A549 (cell line): ENCODE measurements at regions not wholly inside any gene's neighbourhood (a gene's known extent, or its start where the extent isn't known, plus 50 kb on each side); places are given as distances from the start of the nearest gene placed in this dataset.

Experiments
- ATAC-seq, 2 experiments: fragments of 200-7000 bp in 1 of 2; fragments of >200 bp in 1 of 2; cut with Nextera tagmentation in 1 of 2; cut with Tn5 transposase in 1 of 2; 3 replicates each; pipeline versions ENCODE4 v1.8.0 to v1.9.1; 2018 to 2020; ENCODE audit warnings: mild to moderate bottlenecking in 1 of 2, moderate library complexity in 1 of 2
- CTCF ChIA-PET: fragments of 300-600 bp; sonication (Branson Sonifier 250); formaldehyde crosslinking; extraction: SDS; loops from one replicate; lab custom pipeline; 2021; ENCODE audit warnings: antibody characterized with exemption, inconsistent platforms; lab: Yijun Ruan, JAX
- POLR2A ChIA-PET: fragments of 350-600 bp; formaldehyde crosslinking; extraction: SDS; loops from one replicate; lab custom pipeline; 2021; ENCODE audit warnings: antibody characterized with exemption, inconsistent platforms; lab: Yijun Ruan, JAX
- DNase-seq, 2 experiments: peaks; one replicate each; pipeline versions ENCODE4 v3.0.0 to v3.0.0-alpha.2; 2011 to 2016; ENCODE audit warnings: low read depth in 1 of 2, low spot score in 1 of 2
- FAIRE-seq: peaks from 2 replicates; lab custom pipeline; 2011; peaks lifted over from hg19 to GRCh38; lab: Jason Lieb, UNC
- H3K27ac ChIP-seq, 2 experiments: fragments of >200 bp; sonication (Bioruptor Twin); formaldehyde crosslinking; 3 replicates each; pipeline ENCODE4 v1.5.1; 2016 to 2017
- H3K4me1 ChIP-seq: fragments of >200 bp; sonication (Bioruptor Twin); formaldehyde crosslinking; 3 replicates; pipeline ENCODE4 v1.6.1; 2016
- H3K4me2 ChIP-seq: fragments of >200 bp; sonication (Bioruptor Twin); formaldehyde crosslinking; 3 replicates; pipeline ENCODE4 v1.6.1; 2016
- H3K4me3 ChIP-seq: fragments of >200 bp; sonication (Bioruptor Twin); formaldehyde crosslinking; 3 replicates; pipeline ENCODE4 v1.5.1; 2016
- H3K9me3 ChIP-seq: fragments of >200 bp; sonication (Bioruptor Twin); formaldehyde crosslinking; 3 replicates; pipeline ENCODE4 v1.6.1; 2016
- BHLHE40 ChIP-seq: IDR thresholded peaks from 2 replicates; pipeline ENCODE4 v1.6.1; 2012; ENCODE audit warnings: low read depth, low read length, inconsistent platforms
- CBX8 ChIP-seq: fragments of 200-600 bp; sonication (generic); IDR thresholded peaks from 2 replicates; pipeline ENCODE4 v1.6.1; 2016
- CHD4 ChIP-seq: fragments of 200-600 bp; sonication (generic); IDR thresholded peaks from 2 replicates; pipeline ENCODE4 v1.6.1; 2016; ENCODE audit warnings: antibody characterized with exemption, mild to moderate bottlenecking, borderline replicate concordance
- EP300 ChIP-seq, 2 experiments: fragments of >200 bp; sonication (Bioruptor Twin); formaldehyde crosslinking; IDR thresholded peaks; 2 replicates in 1 of 2; 3 replicates in 1 of 2; pipeline ENCODE4 v1.6.1; 2016 to 2017
- FOXS1 ChIP-seq: fragments of 250-450 bp; sonication (Bioruptor Pico); IDR thresholded peaks from 2 replicates; pipeline ENCODE4 v1.5.0; 2020; ENCODE audit warnings: mild to moderate bottlenecking, moderate library complexity
- HEYL ChIP-seq: fragments of 250-450 bp; sonication (Bioruptor Pico); IDR thresholded peaks from 2 replicates; pipeline ENCODE4 v1.8.0; 2021; ENCODE audit warnings: mild to moderate bottlenecking, moderate library complexity
- HOXB5 ChIP-seq: fragments of 250-450 bp; sonication (Bioruptor Pico); IDR thresholded peaks from 2 replicates; pipeline ENCODE4 v1.5.0; 2020; ENCODE audit warnings: mild to moderate bottlenecking, moderate library complexity
- NFE2L2 ChIP-seq: fragments of 150-350 bp; conservative IDR thresholded peaks from 2 replicates; pipeline ENCODE4 v1.6.1; 2014; ENCODE audit warnings: low read length
- NPAS2 ChIP-seq: fragments of 250-450 bp; sonication (Bioruptor Pico); IDR thresholded peaks from 2 replicates; pipeline ENCODE4 v1.8.0; 2022; ENCODE audit warnings: mild to moderate bottlenecking, moderate library complexity, borderline replicate concordance
- POLR2AphosphoS2 ChIP-seq: conservative IDR thresholded peaks from 2 replicates; pipeline ENCODE4 v1.6.1; 2012; ENCODE audit warnings: low read length, improper control_type of control experiment, inconsistent platforms
- RNF2 ChIP-seq: fragments of 200-600 bp; sonication (generic); IDR thresholded peaks from 2 replicates; pipeline ENCODE4 v1.6.1; 2016; ENCODE audit warnings: low read depth, mild to moderate bottlenecking, antibody characterized with exemption, moderate library complexity, borderline replicate concordance
- SMC3 ChIP-seq: fragments of >200 bp; sonication (Bioruptor Twin); formaldehyde crosslinking; IDR thresholded peaks from 3 replicates; pipeline ENCODE4 v1.6.1; 2018; ENCODE audit warnings: inconsistent platforms
- SREBF2 ChIP-seq: fragments of 450-650 bp; IDR thresholded peaks from 2 replicates; pipeline ENCODE4 v1.6.1; 2014; ENCODE audit warnings: mild to moderate bottlenecking, moderate library complexity
- ZFP36 ChIP-seq: fragments of 450-650 bp; IDR thresholded peaks from 2 replicates; pipeline ENCODE4 v1.6.1; 2014; ENCODE audit warnings: borderline replicate concordance; ENCODE audit not compliant: partially characterized antibody
- ZNF302 ChIP-seq: fragments of 250-450 bp; sonication (Bioruptor Pico); IDR thresholded peaks from 2 replicates; pipeline ENCODE4 v1.9.0; 2021; ENCODE audit warnings: inconsistent platforms, mild to moderate bottlenecking, moderate library complexity
- WGBS: methylation state at CpG from one replicate; pipeline ENCODE4 v1.1.6; 2017; ENCODE audit errors: missing lambda C conversion rate; 5-methylcytosine and 5-hydroxymethylcytosine counted together
- TF ChIP-seq, protein P1 (sequence below): fragments of 450-650 bp; IDR thresholded peaks from 2 replicates; pipeline ENCODE4 v1.6.1; 2014; ENCODE audit warnings: antibody characterized with exemption
- TF ChIP-seq, protein P2 (sequence below): IDR thresholded peaks from 2 replicates; pipeline ENCODE4 v1.6.1; 2012
- TF ChIP-seq, protein P3 (sequence below): IDR thresholded peaks from 2 replicates; pipeline ENCODE4 v1.6.1; 2012
- TF ChIP-seq, protein P4 (sequence below): fragments of 250-450 bp; sonication (Bioruptor Pico); IDR thresholded peaks from 2 replicates; pipeline ENCODE4 v1.5.0; 2020; ENCODE audit warnings: low read depth, mild to moderate bottlenecking, moderate library complexity
- TF ChIP-seq, protein P5 (sequence below): fragments of >200 bp; sonication (Bioruptor Twin); formaldehyde crosslinking; IDR thresholded peaks from 3 replicates; pipeline ENCODE4 v1.6.1; 2016
- TF ChIP-seq, protein P6 (sequence below): fragments of 250-450 bp; sonication (Bioruptor Pico); IDR thresholded peaks from 2 replicates; pipeline ENCODE4 v1.5.0; 2021; ENCODE audit warnings: mild to moderate bottlenecking, moderate library complexity, borderline replicate concordance

DNA sequence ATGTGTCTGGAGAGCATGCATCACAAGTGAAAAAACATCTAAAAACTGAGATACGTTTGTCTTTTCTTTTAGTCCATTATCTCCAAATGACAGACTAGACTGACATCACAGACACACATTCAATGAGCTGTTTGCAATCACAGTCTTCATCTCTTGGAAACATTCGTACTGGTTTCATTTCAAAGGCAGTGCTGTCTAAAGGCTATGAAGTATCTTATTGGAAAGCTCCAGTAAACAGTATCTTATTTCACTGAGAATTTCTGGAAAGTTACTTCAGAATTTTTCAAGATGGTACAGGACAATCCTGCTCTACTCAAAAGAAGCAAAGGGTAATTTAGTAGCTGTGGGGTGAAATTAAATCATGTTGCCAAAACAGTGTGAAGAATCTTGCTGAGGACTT is 53.5 kb upstream of the TNFRSF19 start:
- no peak for DNase-seq
- ChIA-PET CTCF (no interaction called here), POLR2A (no interaction called here)
- Histone ChIP-seq H3K4me2 (no peak overlapping the region), H3K4me3 (no peak overlapping the region), H3K27ac (no peak overlapping the region), H3K4me1 (no peaks in the 10 kb centered on the region), H3K9me3 (no peaks in the 10 kb centered on the region)
- TF ChIP-seq, protein P1, sequence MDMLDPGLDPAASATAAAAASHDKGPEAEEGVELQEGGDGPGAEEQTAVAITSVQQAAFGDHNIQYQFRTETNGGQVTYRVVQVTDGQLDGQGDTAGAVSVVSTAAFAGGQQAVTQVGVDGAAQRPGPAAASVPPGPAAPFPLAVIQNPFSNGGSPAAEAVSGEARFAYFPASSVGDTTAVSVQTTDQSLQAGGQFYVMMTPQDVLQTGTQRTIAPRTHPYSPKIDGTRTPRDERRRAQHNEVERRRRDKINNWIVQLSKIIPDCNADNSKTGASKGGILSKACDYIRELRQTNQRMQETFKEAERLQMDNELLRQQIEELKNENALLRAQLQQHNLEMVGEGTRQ, result no peak
- TF ChIP-seq, protein P2, sequence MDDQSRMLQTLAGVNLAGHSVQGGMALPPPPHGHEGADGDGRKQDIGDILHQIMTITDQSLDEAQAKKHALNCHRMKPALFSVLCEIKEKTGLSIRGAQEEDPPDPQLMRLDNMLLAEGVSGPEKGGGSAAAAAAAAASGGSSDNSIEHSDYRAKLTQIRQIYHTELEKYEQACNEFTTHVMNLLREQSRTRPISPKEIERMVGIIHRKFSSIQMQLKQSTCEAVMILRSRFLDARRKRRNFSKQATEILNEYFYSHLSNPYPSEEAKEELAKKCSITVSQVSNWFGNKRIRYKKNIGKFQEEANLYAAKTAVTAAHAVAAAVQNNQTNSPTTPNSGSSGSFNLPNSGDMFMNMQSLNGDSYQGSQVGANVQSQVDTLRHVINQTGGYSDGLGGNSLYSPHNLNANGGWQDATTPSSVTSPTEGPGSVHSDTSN, result no peak
- TF ChIP-seq, protein P3, sequence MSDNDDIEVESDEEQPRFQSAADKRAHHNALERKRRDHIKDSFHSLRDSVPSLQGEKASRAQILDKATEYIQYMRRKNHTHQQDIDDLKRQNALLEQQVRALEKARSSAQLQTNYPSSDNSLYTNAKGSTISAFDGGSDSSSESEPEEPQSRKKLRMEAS, result no peak
- TF ChIP-seq CBX8 (no peak), RNF2 (no peak), HEYL (CRISPR knock-in tag) (no peak), POLR2AphosphoS2 (no peak), HOXB5 (CRISPR knock-in tag) (no peak), ZNF302 (CRISPR knock-in tag) (no peak), SMC3 (no peak), EP300 (IDR thresholded peaks at IDR 0.05) (no peak), SREBF2 (no peak), CHD4 (no peak), BHLHE40 (no peak), ZFP36 (no peak)
- TF ChIP-seq, protein P4, sequence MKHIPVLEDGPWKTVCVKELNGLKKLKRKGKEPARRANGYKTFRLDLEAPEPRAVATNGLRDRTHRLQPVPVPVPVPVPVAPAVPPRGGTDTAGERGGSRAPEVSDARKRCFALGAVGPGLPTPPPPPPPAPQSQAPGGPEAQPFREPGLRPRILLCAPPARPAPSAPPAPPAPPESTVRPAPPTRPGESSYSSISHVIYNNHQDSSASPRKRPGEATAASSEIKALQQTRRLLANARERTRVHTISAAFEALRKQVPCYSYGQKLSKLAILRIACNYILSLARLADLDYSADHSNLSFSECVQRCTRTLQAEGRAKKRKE (CRISPR knock-in tag), result no peak
- TF ChIP-seq, protein P5, sequence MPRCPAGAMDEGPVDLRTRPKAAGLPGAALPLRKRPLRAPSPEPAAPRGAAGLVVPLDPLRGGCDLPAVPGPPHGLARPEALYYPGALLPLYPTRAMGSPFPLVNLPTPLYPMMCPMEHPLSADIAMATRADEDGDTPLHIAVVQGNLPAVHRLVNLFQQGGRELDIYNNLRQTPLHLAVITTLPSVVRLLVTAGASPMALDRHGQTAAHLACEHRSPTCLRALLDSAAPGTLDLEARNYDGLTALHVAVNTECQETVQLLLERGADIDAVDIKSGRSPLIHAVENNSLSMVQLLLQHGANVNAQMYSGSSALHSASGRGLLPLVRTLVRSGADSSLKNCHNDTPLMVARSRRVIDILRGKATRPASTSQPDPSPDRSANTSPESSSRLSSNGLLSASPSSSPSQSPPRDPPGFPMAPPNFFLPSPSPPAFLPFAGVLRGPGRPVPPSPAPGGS, result no peak
- TF ChIP-seq, protein P6, sequence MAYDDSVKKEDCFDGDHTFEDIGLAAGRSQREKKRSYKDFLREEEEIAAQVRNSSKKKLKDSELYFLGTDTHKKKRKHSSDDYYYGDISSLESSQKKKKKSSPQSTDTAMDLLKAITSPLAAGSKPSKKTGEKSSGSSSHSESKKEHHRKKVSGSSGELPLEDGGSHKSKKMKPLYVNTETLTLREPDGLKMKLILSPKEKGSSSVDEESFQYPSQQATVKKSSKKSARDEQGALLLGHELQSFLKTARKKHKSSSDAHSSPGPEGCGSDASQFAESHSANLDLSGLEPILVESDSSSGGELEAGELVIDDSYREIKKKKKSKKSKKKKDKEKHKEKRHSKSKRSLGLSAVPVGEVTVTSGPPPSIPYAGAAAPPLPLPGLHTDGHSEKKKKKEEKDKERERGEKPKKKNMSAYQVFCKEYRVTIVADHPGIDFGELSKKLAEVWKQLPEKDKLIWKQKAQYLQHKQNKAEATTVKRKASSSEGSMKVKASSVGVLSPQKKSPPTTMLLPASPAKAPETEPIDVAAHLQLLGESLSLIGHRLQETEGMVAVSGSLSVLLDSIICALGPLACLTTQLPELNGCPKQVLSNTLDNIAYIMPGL (CRISPR knock-in tag), result no peak
- no peak for ATAC-seq
- WGBS, result 29% methylated on average over 2 of the region's 2 CpGs
- no peak for FAIRE-seq

DNA sequence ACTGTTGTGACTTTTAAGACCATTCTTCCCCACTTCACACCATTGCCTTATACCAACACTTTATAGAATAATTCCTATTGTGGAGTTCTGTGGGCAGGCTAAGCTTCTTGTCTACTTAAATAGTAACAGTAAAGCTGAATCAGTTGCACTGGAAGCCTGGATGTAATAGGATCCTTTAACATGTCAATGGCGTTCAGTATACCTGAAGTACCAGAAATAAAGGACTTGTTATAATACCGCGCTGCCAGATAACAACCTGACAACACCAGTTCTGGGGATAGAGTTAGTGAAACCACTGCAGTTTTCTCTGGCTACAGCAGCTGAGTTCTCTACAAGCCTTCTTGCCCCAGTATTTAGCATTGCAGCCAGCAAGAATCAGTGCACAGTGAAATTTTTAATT is 52.0 kb upstream of the TNFRSF19 start:
- no peak for FAIRE-seq
- ATAC-seq, result no peak
- H3K27ac ChIP-seq, result no peak overlapping the region
- H3K9me3 ChIP-seq, result no peaks in the 10 kb centered on the region
- POLR2A ChIA-PET, result no interaction called here
- CTCF ChIA-PET, result no interaction called here
- DNase-seq, result no peak
- H3K4me2 ChIP-seq, result no peak overlapping the region
- no peak for TF ChIP-seq RNF2
- TF ChIP-seq NPAS2 (CRISPR knock-in tag), result no peak
- TF ChIP-seq, protein P1, result no peak
- no peak for TF ChIP-seq NFE2L2
- TF ChIP-seq FOXS1, result no peak
- 72% methylated on average over 3 of the region's 3 CpGs for WGBS
- H3K4me3 ChIP-seq, result no peak overlapping the region
- no peaks in the 10 kb centered on the region for H3K4me1 ChIP-seq
